GM12891 (cell line): ENCODE measurements at regions not wholly inside any gene's neighbourhood (a gene's known extent, or its start where the extent isn't known, plus 50 kb on each side); places are given as distances from the start of the nearest gene placed in this dataset.

Source experiments
- PAX5 ChIP-seq: IDR thresholded peaks from 2 replicates; pipeline ENCODE4 v1.6.1; 2011; ENCODE audit warnings: low read length, moderate library complexity, mild to moderate bottlenecking; ENCODE audit not compliant: insufficient read depth, severe bottlenecking
- POLR2A ChIP-seq: IDR thresholded peaks from 2 replicates; pipeline ENCODE4 v1.6.1; 2011; ENCODE audit warnings: low read depth, low read length, control low read depth
- POLR2AphosphoS5 ChIP-seq: IDR thresholded peaks from 2 replicates; pipeline ENCODE4 v1.6.1; 2011; ENCODE audit warnings: low read depth, low read length, control low read depth
- TAF1 ChIP-seq: IDR thresholded peaks from 2 replicates; pipeline ENCODE4 v1.6.1; 2011; ENCODE audit warnings: low read depth, low read length, control low read depth

- no peak for TF ChIP-seq POLR2A
- no peak for TF ChIP-seq POLR2AphosphoS5
- no peak for TF ChIP-seq PAX5
- TF ChIP-seq TAF1 = no peak
These were observed 416.9 kb downstream of the SLC6A15 start for GRCh38 chr12:84495711-84496110.
